MM.1S (cell line): ENCODE measurements at regions not wholly inside any gene's neighbourhood (a gene's known extent, or its start where the extent isn't known, plus 50 kb on each side); places are given as distances from the start of the nearest gene placed in this dataset.

Experiments
- DNase-seq: peaks from one replicate; pipeline ENCODE4 v3.0.0-alpha.2; 2015
- H2AFZ ChIP-seq: fragments of 300-600 bp; sonication (generic); 2 replicates; pipeline ENCODE4 v1.6.0; 2016; ENCODE audit warnings: antibody characterized with exemption, low read length
- H3F3A ChIP-seq: fragments of 300-600 bp; sonication (generic); 2 replicates; pipeline ENCODE4 v1.6.1; 2016; ENCODE audit warnings: mild to moderate bottlenecking, antibody characterized with exemption, low read length, moderate library complexity, mixed read lengths; ENCODE audit not compliant: insufficient read depth
- H3K27ac ChIP-seq: fragments of 300-600 bp; sonication (generic); 2 replicates; pipeline ENCODE4 v1.5.1; 2016; ENCODE audit warnings: mild to moderate bottlenecking, low read length
- H3K27me3 ChIP-seq: fragments of 300-600 bp; sonication (generic); replicated peaks from 2 replicates; pipeline ENCODE4 v1.6.0; 2016; ENCODE audit warnings: low read length; ENCODE audit not compliant: insufficient read depth
- H3K36me3 ChIP-seq: fragments of 300-600 bp; sonication (generic); replicated peaks from 2 replicates; pipeline ENCODE4 v1.6.1; 2016; ENCODE audit warnings: mild to moderate bottlenecking, low read length, mixed read lengths; ENCODE audit not compliant: insufficient read depth
- H3K4me1 ChIP-seq: fragments of 300-600 bp; sonication (generic); 2 replicates; pipeline ENCODE4 v1.6.1; 2016; ENCODE audit warnings: low read length, mixed read lengths
- H3K4me2 ChIP-seq: fragments of 300-600 bp; sonication (generic); 2 replicates; pipeline ENCODE4 v1.6.0; 2016; ENCODE audit warnings: low read depth, low read length
- H3K4me3 ChIP-seq: fragments of 300-600 bp; sonication (generic); 2 replicates; pipeline ENCODE4 v1.5.1; 2016; ENCODE audit warnings: low read length, mixed read lengths
- H3K79me2 ChIP-seq: fragments of 300-600 bp; sonication (generic); 2 replicates; pipeline ENCODE4 v1.6.1; 2016; ENCODE audit warnings: mixed run types, low read length, mixed read lengths
- H3K9ac ChIP-seq: fragments of 300-600 bp; sonication (generic); 2 replicates; pipeline ENCODE4 v1.6.1; 2016; ENCODE audit warnings: low read length, mixed read lengths
- H3K9me2 ChIP-seq: fragments of 300-600 bp; sonication (generic); replicated peaks from 2 replicates; pipeline ENCODE4 v1.6.1; 2016; ENCODE audit warnings: mild to moderate bottlenecking, low read length, mixed read lengths; ENCODE audit not compliant: insufficient read depth
- H3K9me3 ChIP-seq: fragments of 300-600 bp; sonication (generic); replicated peaks from 2 replicates; pipeline ENCODE4 v1.6.1; 2016; ENCODE audit warnings: mild to moderate bottlenecking, low read length, mixed read lengths; ENCODE audit not compliant: insufficient read depth
- H4K20me1 ChIP-seq: fragments of 300-600 bp; sonication (generic); 2 replicates; pipeline ENCODE4 v1.6.1; 2016; ENCODE audit warnings: mild to moderate bottlenecking, low read length, moderate library complexity, mixed read lengths; ENCODE audit not compliant: insufficient read depth
- EZH2 ChIP-seq: fragments of 300-600 bp; sonication (generic); optimal IDR thresholded peaks from 2 replicates; pipeline ENCODE3; 2017; ENCODE audit warnings: low read depth, mild to moderate bottlenecking, antibody characterized with exemption, low read length, mixed read lengths
- EZH2phosphoT487 ChIP-seq: fragments of 300-600 bp; sonication (generic); IDR thresholded peaks from 2 replicates; pipeline ENCODE4 v1.6.1; 2018; ENCODE audit warnings: antibody characterized with exemption, low read length
- TF ChIP-seq, protein P1 (sequence below): fragments of 300-600 bp; sonication (generic); IDR thresholded peaks from 2 replicates; pipeline ENCODE4 v1.5.1; 2016; ENCODE audit warnings: antibody characterized with exemption, low read length, mixed read lengths

DNA sequence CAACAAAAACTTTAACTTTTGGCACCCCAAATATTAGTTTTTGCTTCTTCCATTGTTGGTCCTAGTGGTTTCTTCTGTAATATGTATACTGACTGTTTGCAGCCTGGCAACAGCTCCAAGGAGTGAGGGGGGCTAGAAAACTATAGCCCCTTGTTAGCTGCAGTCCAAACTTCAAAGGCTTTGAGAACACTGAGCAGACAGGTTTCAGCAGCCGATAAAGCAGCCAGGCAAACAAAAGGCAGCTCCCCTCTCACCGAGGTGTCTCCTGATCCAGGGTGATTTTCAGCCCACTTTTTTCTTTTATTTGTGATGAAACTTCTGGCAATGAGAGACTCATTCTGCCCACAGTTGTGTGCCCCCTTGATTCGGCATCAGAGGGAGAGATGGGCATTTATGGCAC, 80.7 kb downstream of the OLIG3 start:
- no peaks in the 10 kb centered on the region for H3K9me2 ChIP-seq
- no peak for TF ChIP-seq EZH2phosphoT487
- no peak for TF ChIP-seq EZH2
- TF ChIP-seq, protein P1, sequence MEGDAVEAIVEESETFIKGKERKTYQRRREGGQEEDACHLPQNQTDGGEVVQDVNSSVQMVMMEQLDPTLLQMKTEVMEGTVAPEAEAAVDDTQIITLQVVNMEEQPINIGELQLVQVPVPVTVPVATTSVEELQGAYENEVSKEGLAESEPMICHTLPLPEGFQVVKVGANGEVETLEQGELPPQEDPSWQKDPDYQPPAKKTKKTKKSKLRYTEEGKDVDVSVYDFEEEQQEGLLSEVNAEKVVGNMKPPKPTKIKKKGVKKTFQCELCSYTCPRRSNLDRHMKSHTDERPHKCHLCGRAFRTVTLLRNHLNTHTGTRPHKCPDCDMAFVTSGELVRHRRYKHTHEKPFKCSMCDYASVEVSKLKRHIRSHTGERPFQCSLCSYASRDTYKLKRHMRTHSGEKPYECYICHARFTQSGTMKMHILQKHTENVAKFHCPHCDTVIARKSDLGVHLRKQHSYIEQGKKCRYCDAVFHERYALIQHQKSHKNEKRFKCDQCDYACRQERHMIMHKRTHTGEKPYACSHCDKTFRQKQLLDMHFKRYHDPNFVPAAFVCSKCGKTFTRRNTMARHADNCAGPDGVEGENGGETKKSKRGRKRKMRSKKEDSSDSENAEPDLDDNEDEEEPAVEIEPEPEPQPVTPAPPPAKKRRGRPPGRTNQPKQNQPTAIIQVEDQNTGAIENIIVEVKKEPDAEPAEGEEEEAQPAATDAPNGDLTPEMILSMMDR, result no peak
- H3K4me3 ChIP-seq, result no peak overlapping the region
- H3K79me2 ChIP-seq, result no peaks in the 10 kb centered on the region
- DNase-seq, result no peak
- H3K4me1 ChIP-seq, result peaks cover 26% of the 10 kb centered on the region
- H3F3A ChIP-seq, result peaks cover 20% of the 10 kb centered on the region
- H4K20me1 ChIP-seq, result no peaks in the 10 kb centered on the region
- H3K4me2 ChIP-seq, result no peak overlapping the region
- no peaks in the 10 kb centered on the region for H3K27me3 ChIP-seq
- H3K9me3 ChIP-seq, result no peaks in the 10 kb centered on the region
- no peaks in the 10 kb centered on the region for H3K36me3 ChIP-seq
- H2AFZ ChIP-seq, result no peak overlapping the region
- no peak overlapping the region for H3K27ac ChIP-seq
- no peak overlapping the region for H3K9ac ChIP-seq

DNA sequence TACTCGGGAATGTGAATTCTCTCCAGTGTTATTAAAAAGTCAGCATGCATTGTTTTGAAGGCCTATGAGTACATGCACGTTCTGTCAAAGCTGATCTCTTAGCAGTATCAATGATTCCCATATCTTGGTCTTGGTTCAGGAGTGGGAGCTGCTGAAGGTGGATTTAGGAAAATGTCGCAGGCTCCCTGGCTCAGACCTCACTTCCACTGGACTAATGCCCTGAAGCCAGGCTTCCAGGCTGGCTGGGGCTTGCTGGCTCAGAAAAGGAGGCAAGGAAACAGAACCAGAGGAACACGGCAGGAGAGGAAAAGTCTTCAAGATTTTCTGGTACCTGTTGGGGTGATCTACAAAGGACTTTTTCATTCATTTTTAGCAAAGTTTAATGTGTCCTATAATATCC, 81.6 kb downstream of the OLIG3 start:
- no peak overlapping the region for H3K9ac ChIP-seq
- H3K4me1 ChIP-seq, result peaks cover 26% of the 10 kb centered on the region
- no peaks in the 10 kb centered on the region for H3K79me2 ChIP-seq
- H3K36me3 ChIP-seq, result no peaks in the 10 kb centered on the region
- H3F3A ChIP-seq, result peaks cover 20% of the 10 kb centered on the region
- DNase-seq, result no peak
- no peak overlapping the region for H3K4me2 ChIP-seq
- no peak overlapping the region for H3K27ac ChIP-seq
- no peak overlapping the region for H3K4me3 ChIP-seq
- no peaks in the 10 kb centered on the region for H3K27me3 ChIP-seq
- no peak overlapping the region for H2AFZ ChIP-seq
- no peaks in the 10 kb centered on the region for H3K9me2 ChIP-seq
- no peaks in the 10 kb centered on the region for H4K20me1 ChIP-seq
- TF ChIP-seq EZH2 (no peak), EZH2phosphoT487 (no peak)
- TF ChIP-seq, protein P1, result no peak
- no peaks in the 10 kb centered on the region for H3K9me3 ChIP-seq

DNA sequence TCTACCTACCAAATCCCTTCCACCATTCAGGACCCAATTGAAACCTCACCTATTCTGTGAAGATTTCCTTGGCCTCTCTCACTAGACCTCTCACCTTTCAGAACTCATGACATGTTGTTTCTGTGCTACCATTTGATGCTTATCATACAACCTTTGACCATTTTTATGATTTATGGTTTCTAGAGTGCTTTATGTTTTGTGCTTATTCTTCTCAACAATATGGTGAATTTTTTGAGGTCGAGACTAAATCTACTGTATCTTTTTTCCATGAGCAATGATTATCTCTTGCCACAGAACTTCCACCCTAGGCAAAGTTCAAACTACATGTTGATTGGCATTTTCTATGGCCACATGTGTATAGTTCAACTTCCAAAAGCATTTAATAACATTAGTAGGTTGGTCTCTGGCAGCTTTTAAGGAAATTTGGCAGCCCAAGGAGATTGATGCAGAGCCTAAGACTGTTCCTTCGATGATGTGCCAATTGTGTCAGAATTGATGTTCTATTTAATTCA, 84.9 kb downstream of the OLIG3 start:
- no peak for DNase-seq
- Histone ChIP-seq H3F3A (peaks cover 13% of the 10 kb centered on the region), H3K27me3 (no peaks in the 10 kb centered on the region), H4K20me1 (no peaks in the 10 kb centered on the region), H3K9me3 (no peaks in the 10 kb centered on the region), H3K4me3 (no peak overlapping the region), H3K9ac (no peak overlapping the region), H3K4me1 (peaks cover 28% of the 10 kb centered on the region), H3K9me2 (no peaks in the 10 kb centered on the region), H3K79me2 (no peaks in the 10 kb centered on the region), H3K27ac (no peak overlapping the region), H2AFZ (no peak overlapping the region), H3K4me2 (no peak overlapping the region), H3K36me3 (no peaks in the 10 kb centered on the region)
- TF ChIP-seq, protein P1, result no peak
- no peak for TF ChIP-seq EZH2
- no peak for TF ChIP-seq EZH2phosphoT487
